Neuronal stem cell (in vitro differentiated cells): ENCODE measurements at regions not wholly inside any gene's neighbourhood (a gene's known extent, or its start where the extent isn't known, plus 50 kb on each side); places are given as distances from the start of the nearest gene placed in this dataset.

Source experiments
- DNase-seq: peaks from one replicate; pipeline ENCODE4 v3.0.0-alpha.2; 2013; ENCODE audit warnings: low spot score
- H2AFZ ChIP-seq: one replicate; pipeline ENCODE4 v1.6.1; 2013; ENCODE audit warnings: mild to moderate bottlenecking, low read length, inconsistent platforms
- H2AK5ac ChIP-seq: 2 replicates; pipeline ENCODE4 v1.6.1; 2013; ENCODE audit warnings: low read depth, mild to moderate bottlenecking, inconsistent platforms, low read length, moderate library complexity, mixed read lengths
- H2BK120ac ChIP-seq: 2 replicates; pipeline ENCODE4 v1.6.1; 2013; ENCODE audit warnings: low read depth, mild to moderate bottlenecking, inconsistent platforms, low read length, moderate library complexity, mixed read lengths
- H2BK12ac ChIP-seq: one replicate; pipeline ENCODE4 v1.6.1; 2013; ENCODE audit warnings: low read length, inconsistent platforms
- H2BK15ac ChIP-seq: 2 replicates; pipeline ENCODE4 v1.6.1; 2013; ENCODE audit warnings: mild to moderate bottlenecking, low read length, inconsistent platforms, mixed read lengths
- H2BK5ac ChIP-seq: one replicate; pipeline ENCODE4 v1.6.1; 2013; ENCODE audit warnings: inconsistent platforms, mild to moderate bottlenecking, low read length, moderate library complexity
- H3K14ac ChIP-seq: one replicate; pipeline ENCODE4 v1.6.1; 2013; ENCODE audit warnings: low read length, inconsistent platforms
- H3K18ac ChIP-seq: 2 replicates; pipeline ENCODE4 v1.6.1; 2013; ENCODE audit warnings: low read length, inconsistent platforms
- H3K23ac ChIP-seq: 2 replicates; pipeline ENCODE4 v1.6.1; 2013; ENCODE audit warnings: low read depth, mild to moderate bottlenecking, mixed read lengths, low read length, inconsistent platforms; ENCODE audit not compliant: poor library complexity
- H3K27ac ChIP-seq: replicated peaks from 3 replicates; pipeline ENCODE4 v1.5.1; 2013; ENCODE audit warnings: low read length, inconsistent platforms
- H3K27me3 ChIP-seq, 3 experiments: 2 replicates each; pipeline ENCODE4 v1.6.1; 2013; ENCODE audit warnings: low read length in 3 of 3, mild to moderate bottlenecking in 2 of 3, inconsistent platforms in 1 of 3, low read depth in 1 of 3, mixed read lengths in 1 of 3, moderate library complexity in 1 of 3; ENCODE audit not compliant: control insufficient read depth in 3 of 3, insufficient read depth in 3 of 3
- H3K36me3 ChIP-seq, 2 donors: replicated peaks in 1 of 2; 2 replicates each; pipeline ENCODE4 v1.6.1; 2013; ENCODE audit warnings: low read length in 2 of 2; ENCODE audit not compliant: control insufficient read depth in 2 of 2, insufficient read depth in 2 of 2
- H3K4ac ChIP-seq: 2 replicates; pipeline ENCODE4 v1.6.1; 2013; ENCODE audit warnings: inconsistent platforms, mild to moderate bottlenecking, low read length, moderate library complexity
- H3K4me1 ChIP-seq, 2 donors: 1 replicate in 1 of 2; 2 replicates in 1 of 2; pipeline ENCODE4 v1.6.1; 2013; ENCODE audit warnings: low read length in 2 of 2, low read depth in 1 of 2; ENCODE audit not compliant: control insufficient read depth in 2 of 2, insufficient read depth in 1 of 2
- H3K4me2 ChIP-seq: one replicate; pipeline ENCODE4 v1.6.1; 2013; ENCODE audit warnings: mild to moderate bottlenecking, low read length, inconsistent platforms; ENCODE audit not compliant: insufficient read depth, poor library complexity, severe bottlenecking
- H3K4me3 ChIP-seq, 2 donors: 2 replicates each; pipeline ENCODE4 v1.5.1; 2013; ENCODE audit warnings: low read length in 2 of 2, mild to moderate bottlenecking in 2 of 2, inconsistent platforms in 1 of 2, moderate library complexity in 1 of 2
- H3K79me1 ChIP-seq: one replicate; pipeline ENCODE4 v1.6.1; 2013; ENCODE audit warnings: low read depth, mild to moderate bottlenecking, inconsistent platforms, low read length, moderate library complexity
- H3K9ac ChIP-seq: one replicate; pipeline ENCODE4 v1.6.1; 2013; ENCODE audit warnings: mild to moderate bottlenecking, low read depth, low read length, inconsistent platforms; ENCODE audit not compliant: poor library complexity
- H3K9me3 ChIP-seq, 2 donors: replicated peaks in 1 of 2; 2 replicates each; pipeline versions ENCODE3 to v1.6.1; 2013; ENCODE audit warnings: low read length in 2 of 2, mild to moderate bottlenecking in 2 of 2, inconsistent platforms in 1 of 2, low read depth in 1 of 2, mixed read lengths in 1 of 2, moderate library complexity in 1 of 2; ENCODE audit not compliant: control insufficient read depth in 2 of 2, insufficient read depth in 1 of 2
- H4K8ac ChIP-seq: one replicate; pipeline ENCODE4 v1.6.1; 2013; ENCODE audit warnings: low read depth, mild to moderate bottlenecking, inconsistent platforms, low read length, moderate library complexity
- H4K91ac ChIP-seq: one replicate; pipeline ENCODE4 v1.6.1; 2013; ENCODE audit warnings: low read length, low read depth, mild to moderate bottlenecking, inconsistent platforms; ENCODE audit not compliant: poor library complexity
- WGBS, 2 donors: extraction: QIAGEN DNeasy Blood & Tissue Kit; methylation state at CpG; one replicate each; pipeline ENCODE4 v1.1.7; 2013; ENCODE audit warnings: missing lambda C conversion rate in 2 of 2, mixed read lengths in 1 of 2; ENCODE audit not compliant: insufficient read length in 2 of 2, insufficient replicate concordance in 1 of 2; ENCODE audit errors: extremely low coverage in 2 of 2; 5-methylcytosine and 5-hydroxymethylcytosine counted together

DNA sequence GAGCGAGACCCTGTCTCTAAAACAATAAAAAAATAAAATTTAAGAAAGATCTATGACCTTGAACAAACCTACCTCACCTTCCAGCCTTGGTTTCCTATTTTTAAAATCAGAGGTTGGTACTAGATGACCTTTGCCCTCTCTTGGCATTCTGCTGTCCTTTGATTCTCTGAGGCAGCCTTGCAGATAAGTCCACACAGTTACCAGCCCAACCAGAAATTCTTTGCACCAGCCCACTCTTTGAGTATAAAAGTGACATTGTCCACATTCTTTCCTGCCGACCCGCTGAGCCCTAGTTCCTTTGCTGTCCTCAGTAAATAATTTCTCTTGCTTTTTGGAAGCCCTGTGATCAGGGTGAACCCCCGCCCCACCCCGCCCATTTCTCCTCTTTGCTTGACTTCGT, 150.4 kb downstream of the PHETA1 start:
- Histone ChIP-seq H3K27me3 (peaks cover 0 to 3% (median 0%) of the 10 kb centered on the region in 3 experiments), H3K27ac (no peak overlapping the region), H3K18ac (no peak overlapping the region), H4K8ac (no peak overlapping the region), H2BK5ac (no peak overlapping the region), H4K91ac (no peak overlapping the region), H3K14ac (no peak overlapping the region), H2BK12ac (no peak overlapping the region), H3K36me3 (no peaks in the 10 kb centered on the region), H3K4me2 (no peak overlapping the region), H2AFZ (no peak overlapping the region), H3K23ac (no peak overlapping the region), H3K9ac (no peak overlapping the region), H2BK15ac (no peak overlapping the region), H3K4me1 (peaks cover 0 to 5% of the 10 kb centered on the region in 2 donors), H3K9me3 (no peaks in the 10 kb centered on the region), H3K79me1 (no peaks in the 10 kb centered on the region), H3K4me3 (no peak overlapping the region), H2AK5ac (no peak overlapping the region), H2BK120ac (no peak overlapping the region), H3K4ac (no peak overlapping the region)
- no peak for DNase-seq
- no CpG with 5 or more reads among the region's 6 CpGs for WGBS, 2 donors

DNA sequence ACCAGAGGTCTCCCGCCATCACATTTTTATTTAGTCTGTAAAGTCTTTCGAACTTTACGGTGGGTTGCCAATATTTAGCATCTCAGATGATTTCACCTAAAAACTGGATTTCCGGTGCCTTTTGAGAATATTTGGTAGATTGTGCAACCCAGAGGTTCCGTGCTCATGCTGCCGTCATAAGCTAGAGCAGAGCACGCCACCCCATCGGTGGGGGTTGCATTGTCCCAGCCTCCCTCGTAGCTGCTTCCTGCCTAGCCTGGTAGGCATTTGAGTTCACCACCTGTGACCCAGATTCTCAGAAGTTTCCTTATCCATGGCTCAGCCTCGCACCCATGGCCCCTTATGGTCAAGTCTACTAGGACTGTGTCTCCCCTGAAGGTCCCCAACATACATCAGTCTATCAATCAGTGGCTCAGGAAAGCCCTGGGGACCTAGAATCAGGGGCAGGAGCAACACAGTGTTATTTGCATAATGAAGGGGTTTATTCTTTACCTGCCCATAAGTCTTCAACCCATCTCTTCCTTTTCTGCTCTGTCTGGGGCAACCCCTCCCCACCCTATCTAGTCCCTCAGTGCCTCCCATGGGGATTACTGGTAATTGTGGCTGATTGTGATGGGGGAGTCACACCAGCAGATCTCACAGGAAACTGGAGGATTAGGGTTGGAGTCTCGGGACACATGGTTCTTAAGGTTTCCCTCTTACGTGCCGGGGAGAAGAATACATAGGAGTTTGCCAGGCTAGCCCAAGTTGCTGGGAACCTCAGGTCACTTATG, 152.3 kb downstream of the PHETA1 start:
- Histone ChIP-seq H3K4ac (no peak overlapping the region), H2BK5ac (no peak overlapping the region), H3K4me3 (no peak overlapping the region), H3K27ac (no peak overlapping the region), H2BK15ac (no peak overlapping the region), H4K91ac (no peak overlapping the region), H3K9me3 (no peaks in the 10 kb centered on the region), H3K36me3 (no peaks in the 10 kb centered on the region), H3K4me1 (peaks cover 0 to 2% of the 10 kb centered on the region in 2 donors), H3K14ac (no peak overlapping the region), H3K4me2 (no peak overlapping the region), H3K18ac (no peak overlapping the region), H3K23ac (no peak overlapping the region), H2BK12ac (no peak overlapping the region), H2AFZ (no peak overlapping the region), H4K8ac (no peak overlapping the region), H2BK120ac (no peak overlapping the region), H3K9ac (no peak overlapping the region), H3K27me3 (peaks cover 0 to 3% (median 0%) of the 10 kb centered on the region in 3 experiments), H3K79me1 (no peaks in the 10 kb centered on the region), H2AK5ac (no peak overlapping the region)
- DNase-seq: no peak
- WGBS, 2 donors: no CpG with 5 or more reads among the region's 13 CpGs

DNA sequence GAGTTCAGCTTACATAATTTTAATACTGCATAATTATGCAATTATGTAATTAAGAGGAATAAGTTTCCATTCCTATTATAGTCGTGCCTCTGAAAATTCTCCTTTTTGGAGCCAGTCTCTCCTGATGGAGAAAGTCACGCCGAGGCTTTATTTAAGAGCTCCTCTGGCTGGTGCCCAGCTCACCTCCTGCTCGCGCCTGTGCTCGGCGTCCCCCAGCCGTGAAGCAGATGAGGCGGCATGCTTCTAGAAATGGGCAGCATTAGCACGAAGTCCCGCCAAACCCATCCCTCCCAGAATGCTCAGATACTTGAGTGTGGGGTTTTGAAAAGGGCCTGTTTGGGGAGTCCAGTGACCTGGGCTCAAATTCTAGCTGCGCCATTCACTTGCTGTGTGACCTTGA, 153.0 kb downstream of the PHETA1 start:
- Histone ChIP-seq H3K27ac (no peak overlapping the region), H3K14ac (no peak overlapping the region), H2BK5ac (no peak overlapping the region), H3K4me1 (no peaks in the 10 kb centered on the region), H3K18ac (no peak overlapping the region), H3K4me3 (no peak overlapping the region), H2AFZ (no peak overlapping the region), H2BK15ac (no peak overlapping the region), H4K8ac (no peak overlapping the region), H2BK12ac (no peak overlapping the region), H3K4me2 (no peak overlapping the region), H2BK120ac (no peak overlapping the region), H3K9me3 (no peaks in the 10 kb centered on the region), H4K91ac (no peak overlapping the region), H2AK5ac (no peak overlapping the region), H3K36me3 (no peaks in the 10 kb centered on the region), H3K79me1 (no peaks in the 10 kb centered on the region), H3K4ac (no peak overlapping the region), H3K23ac (no peak overlapping the region), H3K9ac (no peak overlapping the region), H3K27me3 (peaks cover 0 to 3% (median 0%) of the 10 kb centered on the region in 3 experiments)
- DNase-seq: no peak
- WGBS, 2 donors: no CpG with 5 or more reads among the region's 12 CpGs

DNA sequence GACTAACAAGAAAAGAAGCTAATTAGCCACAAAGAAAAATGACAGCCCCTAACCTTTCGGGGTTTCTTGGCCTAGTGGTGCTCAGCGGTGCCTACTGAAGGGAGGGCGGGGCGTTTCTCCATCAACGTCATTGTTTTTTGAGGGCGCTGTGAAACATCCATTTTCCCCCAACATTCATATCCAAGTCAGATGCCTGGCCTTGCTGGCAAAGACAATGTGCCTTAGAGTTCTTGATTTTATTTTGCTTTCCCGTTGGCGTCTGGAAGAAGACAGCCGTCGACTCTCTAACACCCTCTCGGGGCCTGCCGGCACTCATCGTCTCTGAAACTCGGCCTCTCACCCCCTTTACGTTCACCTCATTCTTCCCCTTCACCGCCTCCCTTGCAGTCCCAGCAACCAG, 154.5 kb downstream of the PHETA1 start:
- H3K14ac ChIP-seq: no peak overlapping the region

More for the DNA sequence above, 154.5 kb downstream of the PHETA1 start:
- H3K4me3 ChIP-seq: no peak overlapping the region
- H2BK15ac ChIP-seq: no peak overlapping the region
- no CpG with 5 or more reads among the region's 16 CpGs for WGBS, 2 donors
- no peak overlapping the region for H3K23ac ChIP-seq
- no peak overlapping the region for H2AK5ac ChIP-seq
- no peak overlapping the region for H4K91ac ChIP-seq
- no peaks in the 10 kb centered on the region for H3K4me1 ChIP-seq
- H3K4ac ChIP-seq: no peak overlapping the region
- DNase-seq: no peak
- H3K27me3 ChIP-seq: peaks cover 0 to 3% (median 0%) of the 10 kb centered on the region in 3 experiments
- no peaks in the 10 kb centered on the region for H3K36me3 ChIP-seq
- H2BK120ac ChIP-seq: no peak overlapping the region
- no peak overlapping the region for H3K4me2 ChIP-seq
- H3K18ac ChIP-seq: no peak overlapping the region
- H4K8ac ChIP-seq: no peak overlapping the region
- H2BK12ac ChIP-seq: no peak overlapping the region
- H2BK5ac ChIP-seq: no peak overlapping the region
- H3K9me3 ChIP-seq: no peaks in the 10 kb centered on the region
- H3K9ac ChIP-seq: no peak overlapping the region
- no peaks in the 10 kb centered on the region for H3K79me1 ChIP-seq
- no peak overlapping the region for H2AFZ ChIP-seq
- no peak overlapping the region for H3K27ac ChIP-seq
